OCI-M1 (cell line): ENCODE measurements at regions not wholly inside any gene's neighbourhood (a gene's known extent, or its start where the extent isn't known, plus 50 kb on each side); places are given as distances from the start of the nearest gene placed in this dataset.

Source experiments
- DNase-seq: peaks from one replicate; lab custom pipeline; 2025; lab: John Stamatoyannopoulos, UW

- DNase-seq: no peak
These were observed 51.8 kb upstream of the ANKRD34C start for GRCh38 chr15:79230766-79231165.

- DNase-seq: no peak
These were observed 59.7 kb upstream of the ANKRD34C start for GRCh38 chr15:79222808-79223207.

- no peak for DNase-seq
These were observed 60.8 kb upstream of the ANKRD34C start for GRCh38 chr15:79221696-79222095.

- no peak for DNase-seq
These were observed 63.0 kb upstream of the ANKRD34C start for GRCh38 chr15:79219393-79220056.

GRCh38 chr15:79218588-79219200, 63.8 kb upstream of the ANKRD34C start:
- DNase-seq: peak; percentile 24

GRCh38 chr15:79213650-79214049, 68.9 kb upstream of the ANKRD34C start:
- DNase-seq: no peak

DNA sequence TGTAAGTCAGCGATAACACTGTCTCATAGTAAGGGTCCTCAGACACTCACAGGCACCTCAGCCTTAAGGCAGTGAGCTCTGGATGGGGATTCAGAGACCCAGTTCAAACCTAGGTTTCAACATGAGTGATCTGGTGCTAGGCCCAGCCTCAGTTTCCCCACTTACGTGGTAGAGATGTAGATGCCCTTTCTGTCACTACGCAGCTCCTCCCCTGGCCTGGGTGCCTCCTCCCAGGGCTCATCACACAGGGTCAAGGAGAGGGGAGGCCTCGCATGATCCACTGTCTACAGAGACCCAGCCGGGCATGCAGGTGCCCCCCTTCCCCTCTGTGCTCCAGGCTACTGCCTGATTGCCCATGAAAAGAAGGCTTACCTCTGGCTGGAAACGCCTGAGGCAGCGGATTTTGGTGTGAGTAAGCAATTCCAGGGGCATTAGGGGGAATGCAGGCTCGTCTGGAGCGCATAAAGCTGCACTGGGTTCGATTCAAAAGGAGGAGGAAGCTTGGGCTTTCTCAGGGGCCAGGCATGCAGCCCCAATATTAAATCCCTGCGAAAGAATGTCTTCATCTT, 69.8 kb upstream of the ANKRD34C start:
- DNase-seq: no peak

DNA sequence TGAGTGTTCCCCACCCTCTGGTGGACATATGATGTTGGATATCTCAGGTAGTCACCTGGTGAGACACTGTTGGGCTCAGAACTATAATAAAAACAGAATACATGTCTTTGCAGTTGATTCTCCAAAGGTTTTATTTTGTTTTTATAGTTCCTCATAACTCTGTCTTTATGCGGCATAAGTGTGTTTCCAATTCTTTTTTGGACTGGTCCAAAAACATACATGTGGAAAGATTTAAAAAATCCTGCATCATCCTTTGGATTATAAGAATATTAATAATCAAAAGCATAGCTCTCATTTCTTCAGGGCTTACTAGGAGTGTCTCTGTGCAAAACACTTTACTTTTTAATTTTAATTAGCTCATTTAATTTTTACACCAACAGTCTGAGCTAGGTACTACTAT, 71.0 kb upstream of the ANKRD34C start:
- DNase-seq: no peak

DNA sequence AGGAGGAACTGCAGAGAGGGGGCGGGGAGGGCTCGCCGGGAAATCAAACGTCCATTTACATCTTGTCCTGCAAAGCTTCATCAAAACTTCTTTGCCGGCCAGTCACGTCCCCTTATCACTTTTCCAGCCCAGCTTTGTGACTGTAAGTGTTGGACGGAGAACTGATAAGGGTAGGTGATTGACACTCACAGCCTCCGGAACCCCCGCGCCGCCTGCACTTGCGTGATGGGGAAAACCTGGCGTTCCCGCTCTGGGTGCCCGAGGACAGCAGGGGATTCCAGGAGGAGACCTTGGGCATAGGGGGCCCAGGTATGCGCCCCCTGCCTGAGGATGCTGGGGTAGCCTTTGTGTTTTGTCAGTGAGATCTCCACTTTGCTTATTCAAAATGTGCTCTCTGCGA, 72.8 kb upstream of the ANKRD34C start:
- peak; percentile 37 for DNase-seq

- no peak for DNase-seq
These were observed 73.4 kb upstream of the ANKRD34C start for GRCh38 chr15:79209116-79209515.

DNA sequence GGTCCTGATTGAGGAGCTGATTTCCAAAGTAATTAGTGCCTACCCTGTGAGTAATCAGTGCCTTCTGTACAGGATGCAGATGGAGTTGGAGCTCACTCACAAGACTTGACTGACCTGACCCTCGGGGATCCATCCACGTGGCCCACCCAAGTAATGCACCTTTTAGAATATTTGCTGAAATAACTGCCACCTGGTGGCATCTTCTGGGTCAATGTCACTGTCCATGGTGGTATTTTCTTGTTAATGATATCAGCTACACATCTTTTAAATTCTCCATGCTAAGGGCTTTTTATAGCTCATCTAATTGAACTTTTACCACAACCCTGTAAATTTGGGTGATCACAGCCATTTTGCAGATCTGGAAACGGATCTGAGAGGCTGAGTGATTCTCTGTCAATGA, 74.3 kb upstream of the ANKRD34C start:
- no peak for DNase-seq

GRCh38 chr15:79206940-79207339, 75.6 kb upstream of the ANKRD34C start:
- no peak for DNase-seq

GRCh38 chr15:79204886-79205675, 77.4 kb upstream of the ANKRD34C start:
- no peak for DNase-seq

DNA sequence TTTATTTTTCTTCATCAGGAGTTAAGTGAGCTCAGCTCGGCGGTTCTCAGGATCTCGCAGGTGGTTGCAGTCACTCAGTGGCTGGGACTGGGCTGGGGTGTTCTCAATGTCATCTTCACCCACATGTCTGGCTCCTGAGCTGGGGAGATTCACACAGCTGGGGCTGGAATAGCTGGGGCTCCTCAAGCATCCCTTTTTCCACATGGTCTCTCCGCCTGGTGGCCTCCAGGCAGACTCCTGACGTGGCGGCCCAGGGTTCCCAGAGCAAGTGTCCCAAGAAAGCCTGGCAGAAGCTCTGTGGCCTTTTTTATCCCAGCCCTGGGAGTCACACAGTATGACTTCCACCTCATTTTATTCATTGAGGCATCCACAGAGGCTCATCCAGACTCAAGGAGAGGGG, 84.1 kb upstream of the ANKRD34C start:
- no peak for DNase-seq

- DNase-seq: no peak
These were observed 85.2 kb upstream of the ANKRD34C start for GRCh38 chr15:79197285-79197684.

DNA sequence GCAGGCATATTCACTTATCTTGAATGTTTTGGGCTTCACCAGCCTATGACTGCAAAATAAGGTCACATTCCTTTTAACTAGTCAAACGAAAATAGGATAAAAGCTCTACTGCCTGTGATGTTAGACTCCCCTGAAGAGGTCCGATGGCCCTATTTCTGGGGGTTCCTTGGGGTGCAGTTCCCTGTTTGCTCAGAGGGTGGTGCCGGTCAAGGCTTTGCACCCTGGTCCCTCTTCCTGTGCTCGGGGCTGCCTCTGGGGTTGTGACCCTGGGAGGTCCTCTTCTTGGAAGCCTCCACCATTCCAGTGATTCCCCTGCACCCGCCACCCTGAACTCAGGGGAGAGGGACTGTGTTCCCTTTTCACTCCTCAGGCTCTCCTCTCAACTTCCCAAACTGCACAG, 86.7 kb upstream of the ANKRD34C start:
- no peak for DNase-seq

GRCh38 chr15:79195239-79195638, 87.3 kb upstream of the ANKRD34C start:
- no peak for DNase-seq

DNA sequence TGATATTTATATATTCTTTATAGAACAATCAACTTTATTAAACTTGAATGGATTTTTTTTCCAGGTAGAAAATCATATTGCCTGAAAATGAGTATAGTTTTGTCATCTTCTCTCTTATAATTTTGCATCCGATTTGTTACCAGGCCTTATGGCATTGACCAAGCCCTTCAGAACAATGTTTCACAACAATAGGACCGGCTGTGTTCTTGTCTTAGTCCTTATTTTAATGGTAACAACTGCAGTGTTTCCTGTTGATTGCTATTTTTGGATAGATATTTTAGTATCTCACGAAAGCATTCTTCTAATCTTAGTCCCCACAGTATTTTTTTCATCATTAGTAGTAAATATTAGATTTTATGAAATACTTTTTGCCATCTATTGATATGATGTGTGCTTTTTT, 88.1 kb upstream of the ANKRD34C start:
- DNase-seq: no peak

DNA sequence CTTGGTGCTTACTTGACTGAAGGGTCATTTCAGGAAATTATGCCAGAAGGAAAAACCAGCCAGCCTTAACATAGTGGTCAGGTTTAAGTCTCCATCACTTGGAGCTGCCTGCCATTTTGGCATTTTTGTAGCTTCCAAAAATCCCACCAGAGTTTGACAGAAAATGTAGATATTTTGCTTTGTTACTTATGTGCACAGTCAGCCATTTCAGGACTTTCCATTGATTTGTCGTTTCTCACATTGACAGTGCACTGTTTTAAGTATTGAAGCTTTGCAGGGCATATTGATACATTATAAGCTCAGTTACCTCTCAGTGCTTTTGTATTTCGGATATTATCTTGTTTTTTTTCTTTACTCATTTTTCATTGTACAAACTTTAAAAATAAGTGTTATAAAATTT, 89.0 kb upstream of the ANKRD34C start:
- DNase-seq: no peak

GRCh38 chr15:79193103-79193502, 89.4 kb upstream of the ANKRD34C start:
- DNase-seq: no peak

GRCh38 chr15:79192462-79193036, 90.0 kb upstream of the ANKRD34C start:
- no peak for DNase-seq

DNA sequence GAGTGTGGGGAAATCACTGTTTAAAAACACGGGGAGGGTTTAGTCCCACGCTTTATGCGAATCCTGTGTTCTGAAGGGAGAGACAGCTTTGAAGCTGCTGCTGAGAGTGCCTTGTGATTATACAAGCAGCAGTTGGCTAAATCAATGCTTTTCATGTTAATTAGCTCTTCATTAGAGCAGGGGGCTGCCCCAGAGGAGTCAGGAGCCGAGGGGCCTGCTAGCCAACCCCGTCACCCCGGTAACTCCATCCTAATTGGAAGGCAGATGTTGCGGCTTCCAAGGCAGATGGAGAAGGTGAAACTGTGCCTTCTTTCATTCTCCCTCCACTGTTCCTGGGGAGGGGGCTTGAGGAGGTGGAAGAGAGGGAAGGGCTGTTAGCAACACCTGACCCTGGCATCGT, 92.4 kb upstream of the ANKRD34C start:
- no peak for DNase-seq

DNA sequence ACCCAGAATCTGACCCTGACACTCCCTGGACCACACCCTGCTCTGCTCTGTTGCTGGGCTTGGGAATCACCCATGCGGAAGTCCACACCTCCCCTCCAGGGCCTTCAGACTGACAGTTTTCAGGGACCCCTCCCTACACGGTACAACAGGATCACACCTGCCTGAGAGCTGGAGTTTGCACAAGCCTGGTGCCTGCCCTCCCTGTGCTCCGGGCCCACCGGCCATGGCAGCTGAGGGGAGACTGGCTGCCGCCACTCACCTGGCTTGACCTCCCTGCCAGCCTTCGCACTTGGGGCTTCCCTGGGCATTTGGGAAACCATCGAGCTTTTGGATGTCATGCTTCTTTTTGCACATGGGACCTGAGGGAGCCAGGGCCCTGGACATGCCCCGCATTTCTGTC, 95.9 kb upstream of the ANKRD34C start:
- no peak for DNase-seq
